ENCODE measurements at regions not wholly inside any gene's neighbourhood (a gene's known extent, or its start where the extent isn't known, plus 50 kb on each side); places are given as distances from the start of the nearest gene placed in this dataset.

- H3K27ac ChIP-seq (ENCODE audit: low read depth in 2 of 2, low read length in 1 of 2): peak overlapping the region; percentile 76 to 93; a peak in 3 of 4 replicates
- WGBS (ENCODE audit: low lambda C conversion rate): 5% methylated on average over 3 of the region's 3 CpGs
- no peak for DNase-seq
These were observed 140.5 kb upstream of the TARS1 start for GRCh38 chr5:33300209-33300742.

GRCh38 chr5:33303579-33304095 lies 137.1 kb upstream of the TARS1 start:
- Histone ChIP-seq H3K79me2 (ENCODE audit: insufficient read depth) (no peaks in the 10 kb centered on the region), H3K4me2 (no peak overlapping the region), H3K36me3 (replicated peaks in 1 of 2; ENCODE audit: control insufficient read depth in 1 of 2, insufficient read depth in 2 of 2, low read length in 1 of 2) (no peaks in the 10 kb centered on the region), H3F3A (replicated peaks; ENCODE audit: insufficient read depth) (peaks cover 42% of the 10 kb centered on the region), H3K4me3 (ENCODE audit: low read depth in 2 of 2, low read length in 1 of 2) (no peak overlapping the region), H3K9ac (no peak overlapping the region), H3K27ac (ENCODE audit: low read depth in 2 of 2, low read length in 1 of 2) (peak overlapping the region in 1 of 2 experiments; percentile 49; a peak in 1 of 4 replicates), H3K4me1 (ENCODE audit: control insufficient read depth in 1 of 2, insufficient read depth in 2 of 2, low read depth in 1 of 2, low read length in 1 of 2) (peaks cover 0 to 30% of the 10 kb centered on the region in 2 experiments; a peak in 3 of 4 replicates), H2AFZ (ENCODE audit: low read depth) (peak overlapping the region; percentile 55; the same call in 1 of the 2 replicates), H3K9me2 (no peaks in the 10 kb centered on the region), H3K27me3 (ENCODE audit: insufficient read depth) (no peaks in the 10 kb centered on the region), H4K20me1 (ENCODE audit: insufficient read depth) (no peaks in the 10 kb centered on the region), H3K9me3 (no peaks in the 10 kb centered on the region)
- CTCF ChIA-PET: no interaction called here
- WGBS (ENCODE audit: low lambda C conversion rate): 95% methylated on average over 1 of the region's 1 CpG
- TF ChIP-seq TCF12 (IDR thresholded peaks at IDR 0.05): no peak
- TF ChIP-seq NRF1 (IDR thresholded peaks at IDR 0.05; ENCODE audit: low read depth, low read length): no peak
- no peak for TF ChIP-seq ELF1 (IDR thresholded peaks at IDR 0.05)
- TF ChIP-seq SMC3 (IDR thresholded peaks at IDR 0.05; ENCODE audit: low read depth, low read length): no peak
- no peak for TF ChIP-seq RFX5 (IDR thresholded peaks at IDR 0.05; ENCODE audit: low read length)
- no peak for TF ChIP-seq FOSL2 (IDR thresholded peaks at IDR 0.05; ENCODE audit: borderline replicate concordance, low read depth)
- TF ChIP-seq POLR2AphosphoS5 (IDR thresholded peaks at IDR 0.05; ENCODE audit: low read depth, low read length): no peak
- TF ChIP-seq MXI1 (IDR thresholded peaks at IDR 0.05; ENCODE audit: low read depth, low read length): no peak
- no peak for TF ChIP-seq RXRA (IDR thresholded peaks at IDR 0.05; ENCODE audit: borderline replicate concordance, low read depth)
- no peak for TF ChIP-seq PBX3 (IDR thresholded peaks at IDR 0.05)
- TF ChIP-seq, protein P1, sequence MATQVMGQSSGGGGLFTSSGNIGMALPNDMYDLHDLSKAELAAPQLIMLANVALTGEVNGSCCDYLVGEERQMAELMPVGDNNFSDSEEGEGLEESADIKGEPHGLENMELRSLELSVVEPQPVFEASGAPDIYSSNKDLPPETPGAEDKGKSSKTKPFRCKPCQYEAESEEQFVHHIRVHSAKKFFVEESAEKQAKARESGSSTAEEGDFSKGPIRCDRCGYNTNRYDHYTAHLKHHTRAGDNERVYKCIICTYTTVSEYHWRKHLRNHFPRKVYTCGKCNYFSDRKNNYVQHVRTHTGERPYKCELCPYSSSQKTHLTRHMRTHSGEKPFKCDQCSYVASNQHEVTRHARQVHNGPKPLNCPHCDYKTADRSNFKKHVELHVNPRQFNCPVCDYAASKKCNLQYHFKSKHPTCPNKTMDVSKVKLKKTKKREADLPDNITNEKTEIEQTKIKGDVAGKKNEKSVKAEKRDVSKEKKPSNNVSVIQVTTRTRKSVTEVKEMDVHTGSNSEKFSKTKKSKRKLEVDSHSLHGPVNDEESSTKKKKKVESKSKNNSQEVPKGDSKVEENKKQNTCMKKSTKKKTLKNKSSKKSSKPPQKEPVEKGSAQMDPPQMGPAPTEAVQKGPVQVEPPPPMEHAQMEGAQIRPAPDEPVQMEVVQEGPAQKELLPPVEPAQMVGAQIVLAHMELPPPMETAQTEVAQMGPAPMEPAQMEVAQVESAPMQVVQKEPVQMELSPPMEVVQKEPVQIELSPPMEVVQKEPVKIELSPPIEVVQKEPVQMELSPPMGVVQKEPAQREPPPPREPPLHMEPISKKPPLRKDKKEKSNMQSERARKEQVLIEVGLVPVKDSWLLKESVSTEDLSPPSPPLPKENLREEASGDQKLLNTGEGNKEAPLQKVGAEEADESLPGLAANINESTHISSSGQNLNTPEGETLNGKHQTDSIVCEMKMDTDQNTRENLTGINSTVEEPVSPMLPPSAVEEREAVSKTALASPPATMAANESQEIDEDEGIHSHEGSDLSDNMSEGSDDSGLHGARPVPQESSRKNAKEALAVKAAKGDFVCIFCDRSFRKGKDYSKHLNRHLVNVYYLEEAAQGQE (IDR thresholded peaks at IDR 0.05; ENCODE audit: low read depth, low read length): no peak
- TF ChIP-seq YY1 (IDR thresholded peaks at IDR 0.05; ENCODE audit: low read depth): no peak
- TF ChIP-seq, protein P2, sequence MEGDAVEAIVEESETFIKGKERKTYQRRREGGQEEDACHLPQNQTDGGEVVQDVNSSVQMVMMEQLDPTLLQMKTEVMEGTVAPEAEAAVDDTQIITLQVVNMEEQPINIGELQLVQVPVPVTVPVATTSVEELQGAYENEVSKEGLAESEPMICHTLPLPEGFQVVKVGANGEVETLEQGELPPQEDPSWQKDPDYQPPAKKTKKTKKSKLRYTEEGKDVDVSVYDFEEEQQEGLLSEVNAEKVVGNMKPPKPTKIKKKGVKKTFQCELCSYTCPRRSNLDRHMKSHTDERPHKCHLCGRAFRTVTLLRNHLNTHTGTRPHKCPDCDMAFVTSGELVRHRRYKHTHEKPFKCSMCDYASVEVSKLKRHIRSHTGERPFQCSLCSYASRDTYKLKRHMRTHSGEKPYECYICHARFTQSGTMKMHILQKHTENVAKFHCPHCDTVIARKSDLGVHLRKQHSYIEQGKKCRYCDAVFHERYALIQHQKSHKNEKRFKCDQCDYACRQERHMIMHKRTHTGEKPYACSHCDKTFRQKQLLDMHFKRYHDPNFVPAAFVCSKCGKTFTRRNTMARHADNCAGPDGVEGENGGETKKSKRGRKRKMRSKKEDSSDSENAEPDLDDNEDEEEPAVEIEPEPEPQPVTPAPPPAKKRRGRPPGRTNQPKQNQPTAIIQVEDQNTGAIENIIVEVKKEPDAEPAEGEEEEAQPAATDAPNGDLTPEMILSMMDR (IDR thresholded peaks at IDR 0.05): no peak
- POLR2A ChIA-PET: no interaction called here
- no peak for DNase-seq

More at GRCh38 chr5:33300209-33300742, 140.5 kb upstream of the TARS1 start:
- no peaks in the 10 kb centered on the region for H3K27me3 ChIP-seq (ENCODE audit: insufficient read depth)
- peaks cover 0 to 17% of the 10 kb centered on the region in 2 experiments; a peak in 2 of 4 replicates for H3K4me1 ChIP-seq (ENCODE audit: control insufficient read depth in 1 of 2, insufficient read depth in 2 of 2, low read depth in 1 of 2, low read length in 1 of 2)
- ChIA-PET CTCF (interaction anchor here (0.7 to 1.2 kb wide), 4 partner anchors 10 to 811 kb away, joined by 3 to 4 read pairs (median 4); no protein-coding TSS in a partner anchor), POLR2A (no interaction called here)
- H3F3A ChIP-seq (replicated peaks; ENCODE audit: insufficient read depth): peaks cover 24% of the 10 kb centered on the region
- peak overlapping the region; percentile 38 for H3K4me2 ChIP-seq
- TF ChIP-seq TCF12 (IDR thresholded peaks at IDR 0.05) (peak; percentile 16; the same call in 1 of the 2 replicates), CHD2 (IDR thresholded peaks at IDR 0.05; ENCODE audit: low read length, partially characterized antibody) (no peak), TAF1 (IDR thresholded peaks at IDR 0.05; ENCODE audit: borderline replicate concordance, low read depth, low read length) (no peak), SMC3 (IDR thresholded peaks at IDR 0.05; ENCODE audit: low read depth, low read length) (no peak), YY1 (IDR thresholded peaks at IDR 0.05; ENCODE audit: low read depth) (0 out of 2 replicates have a peak, but pooled peaks have one; percentile 1), GATA2 (CRISPR knock-in tag; IDR thresholded peaks at IDR 0.05) (no peak)
- no peaks in the 10 kb centered on the region for H3K36me3 ChIP-seq (replicated peaks in 1 of 2; ENCODE audit: control insufficient read depth in 1 of 2, insufficient read depth in 2 of 2, low read length in 1 of 2)
- H2AFZ ChIP-seq (ENCODE audit: low read depth): peak overlapping the region; percentile 80
- no peaks in the 10 kb centered on the region for H3K79me2 ChIP-seq (ENCODE audit: insufficient read depth)
- peak overlapping the region in 1 of 2 experiments; percentile 35; a peak in 1 of 4 replicates for H3K4me3 ChIP-seq (ENCODE audit: low read depth in 2 of 2, low read length in 1 of 2)
- no peaks in the 10 kb centered on the region for H3K9me3 ChIP-seq
- H4K20me1 ChIP-seq (ENCODE audit: insufficient read depth): no peaks in the 10 kb centered on the region
- peak overlapping the region; percentile 68 for H3K9ac ChIP-seq
- H3K9me2 ChIP-seq: no peaks in the 10 kb centered on the region
